Skin epidermis (tissue), 12 donors: ENCODE measurements at regions not wholly inside any gene's neighbourhood (a gene's known extent, or its start where the extent isn't known, plus 50 kb on each side); places are given as distances from the start of the nearest gene placed in this dataset.

Experiments used
- H3K27ac ChIP-seq, 21 experiments: fragments of 200-600 bp; sonication (generic) in 11 of 21; one replicate each; pipeline ENCODE4 v1.5.0; 2020; ENCODE audit warnings: mild to moderate bottlenecking in 3 of 21, inconsistent platforms in 2 of 21, moderate library complexity in 2 of 21
- H3K4me3 ChIP-seq, 7 experiments: fragments of 200-600 bp; sonication (generic) in 2 of 7; one replicate each; pipeline ENCODE4 v1.5.0; 2020; ENCODE audit warnings: inconsistent platforms in 2 of 7, mild to moderate bottlenecking in 2 of 7, moderate library complexity in 1 of 7

- H3K27ac ChIP-seq, result no peak overlapping the region
- no peak overlapping the region for H3K4me3 ChIP-seq
Observed at GRCh38 chr9:12511726-12512125, 181.5 kb upstream of the TYRP1 start.

DNA sequence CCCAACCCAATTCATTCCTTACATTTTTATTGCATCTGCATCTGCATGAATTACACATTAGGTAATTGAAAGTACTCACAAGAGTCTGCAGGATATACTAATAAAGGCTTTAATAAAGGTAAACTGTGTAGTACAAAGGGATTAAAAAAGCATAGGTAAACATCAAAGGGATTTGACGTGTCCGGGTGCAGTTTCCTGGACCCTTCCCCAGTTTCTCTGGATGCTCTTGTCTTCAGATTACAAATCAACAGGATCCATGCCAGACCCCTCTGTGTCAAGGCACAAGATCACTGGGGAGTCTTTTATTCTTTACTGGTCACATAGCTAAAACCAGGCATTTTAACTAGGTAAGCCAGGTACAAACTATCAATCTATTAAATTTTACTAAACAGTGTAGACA lies 177.2 kb upstream of the TYRP1 start:
- no peak overlapping the region for H3K27ac ChIP-seq
- no peak overlapping the region for H3K4me3 ChIP-seq

GRCh38 chr9:12516573-12516972 lies 176.6 kb upstream of the TYRP1 start:
- Histone ChIP-seq H3K27ac (no peak overlapping the region), H3K4me3 (no peak overlapping the region)

GRCh38 chr9:12538842-12539579 lies 154.2 kb upstream of the TYRP1 start:
- Histone ChIP-seq H3K27ac (no peak overlapping the region), H3K4me3 (no peak overlapping the region)

DNA sequence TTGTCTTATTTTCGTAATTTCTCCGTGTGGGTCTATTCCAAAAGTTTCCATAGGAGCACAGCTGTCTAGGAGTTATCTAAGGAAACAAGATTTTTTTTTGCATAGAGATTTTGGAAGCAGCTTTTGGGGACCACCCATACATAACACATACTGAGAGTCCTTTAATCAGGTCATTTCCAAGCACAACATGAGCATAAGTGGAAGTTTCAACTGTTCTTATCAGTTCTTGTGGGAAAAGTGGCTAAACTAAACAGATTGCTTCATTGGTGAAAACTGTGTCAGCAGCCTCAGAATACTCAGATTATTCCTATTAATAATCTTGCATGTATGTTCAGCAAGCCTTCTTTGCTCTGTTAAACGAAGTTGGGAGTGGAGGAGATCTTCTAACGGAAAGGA lies 153.6 kb upstream of the TYRP1 start:
- H3K27ac ChIP-seq, result no peak overlapping the region
- no peak overlapping the region for H3K4me3 ChIP-seq

GRCh38 chr9:12544700-12545099 lies 148.5 kb upstream of the TYRP1 start:
- H3K4me3 ChIP-seq, result no peak overlapping the region
- H3K27ac ChIP-seq, result no peak overlapping the region

GRCh38 chr9:12554636-12555035 lies 138.5 kb upstream of the TYRP1 start:
- H3K4me3 ChIP-seq, result no peak overlapping the region
- no peak overlapping the region for H3K27ac ChIP-seq

- Histone ChIP-seq H3K27ac (no peak overlapping the region), H3K4me3 (no peak overlapping the region)
Observed at GRCh38 chr9:12566404-12567090, 126.6 kb upstream of the TYRP1 start.

DNA sequence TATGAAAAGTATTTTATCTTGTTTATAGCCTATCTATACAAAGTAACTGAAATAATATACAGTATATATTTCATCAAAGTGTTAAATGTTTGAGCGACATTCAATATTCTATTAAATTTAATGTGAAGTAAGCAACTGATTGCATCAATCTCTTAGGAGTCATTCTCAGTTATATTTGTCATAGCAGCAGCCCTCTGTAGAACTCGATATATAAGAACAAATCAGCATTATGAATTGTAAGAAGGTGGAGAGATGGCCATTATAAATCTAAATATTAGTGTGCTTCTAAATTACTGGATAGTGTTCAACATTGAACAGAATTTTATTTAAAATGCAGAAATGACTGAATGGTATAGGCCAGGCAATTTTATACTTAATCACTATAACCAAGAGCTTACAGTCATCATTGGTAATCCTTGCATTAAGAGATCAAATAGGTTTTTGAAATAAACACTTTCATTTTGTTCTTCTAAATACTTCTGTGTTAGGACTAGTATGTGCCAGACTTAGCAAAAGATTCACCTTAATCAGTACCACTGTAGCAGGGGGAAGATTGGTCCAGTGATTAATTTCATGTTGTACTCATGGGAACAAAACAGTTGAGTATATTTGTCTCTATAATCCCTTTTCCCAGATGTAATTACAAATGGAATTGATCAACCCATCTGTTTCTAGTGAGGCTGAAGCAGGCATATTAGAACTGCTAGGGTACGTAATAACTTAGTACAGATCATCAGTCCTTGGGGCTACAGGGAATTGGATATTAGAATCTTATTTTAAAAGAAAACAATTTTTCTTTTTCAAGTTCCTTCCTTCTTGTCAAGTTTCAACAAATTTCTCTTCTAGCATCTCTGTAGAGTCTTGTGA lies 108.3 kb upstream of the TYRP1 start:
- no peak overlapping the region for H3K27ac ChIP-seq
- no peak overlapping the region for H3K4me3 ChIP-seq

GRCh38 chr9:12595400-12595799 lies 97.8 kb upstream of the TYRP1 start:
- H3K27ac ChIP-seq, result no peak overlapping the region

GRCh38 chr9:12604164-12604821 lies 88.9 kb upstream of the TYRP1 start:
- H3K4me3 ChIP-seq, result no peak overlapping the region
- no peak overlapping the region for H3K27ac ChIP-seq

More at GRCh38 chr9:12595400-12595799, 97.8 kb upstream of the TYRP1 start:
- no peak overlapping the region for H3K4me3 ChIP-seq

DNA sequence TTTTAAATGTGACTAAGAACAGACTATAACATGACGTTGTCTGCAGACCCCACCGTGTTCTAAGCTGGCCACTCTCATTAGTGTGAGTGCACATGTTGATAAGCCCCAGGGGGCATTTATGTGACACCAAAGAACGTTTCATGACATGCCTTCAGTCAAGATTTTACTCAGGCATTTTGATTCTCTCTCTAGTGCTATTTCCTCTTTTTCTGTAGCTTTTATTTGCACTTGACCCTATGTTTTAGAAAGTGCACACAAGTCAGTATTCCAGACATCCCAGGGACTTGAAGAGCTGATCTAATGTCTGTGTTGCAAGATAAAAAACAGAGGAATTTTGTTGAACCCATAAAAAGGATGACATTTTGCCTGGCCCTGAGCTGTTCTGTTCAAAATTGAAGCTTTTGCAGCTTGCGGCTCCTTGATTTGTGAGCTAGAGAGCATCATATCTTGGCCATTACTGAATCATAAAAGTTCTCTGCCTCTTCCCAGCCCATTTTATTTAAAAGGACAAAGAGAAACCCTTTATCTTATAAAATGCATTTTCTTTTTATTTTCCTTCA lies 80.9 kb upstream of the TYRP1 start:
- Histone ChIP-seq H3K27ac (no peak overlapping the region), H3K4me3 (no peak overlapping the region)

GRCh38 chr9:12613071-12613470 lies 80.1 kb upstream of the TYRP1 start:
- Histone ChIP-seq H3K4me3 (no peak overlapping the region), H3K27ac (no peak overlapping the region)

DNA sequence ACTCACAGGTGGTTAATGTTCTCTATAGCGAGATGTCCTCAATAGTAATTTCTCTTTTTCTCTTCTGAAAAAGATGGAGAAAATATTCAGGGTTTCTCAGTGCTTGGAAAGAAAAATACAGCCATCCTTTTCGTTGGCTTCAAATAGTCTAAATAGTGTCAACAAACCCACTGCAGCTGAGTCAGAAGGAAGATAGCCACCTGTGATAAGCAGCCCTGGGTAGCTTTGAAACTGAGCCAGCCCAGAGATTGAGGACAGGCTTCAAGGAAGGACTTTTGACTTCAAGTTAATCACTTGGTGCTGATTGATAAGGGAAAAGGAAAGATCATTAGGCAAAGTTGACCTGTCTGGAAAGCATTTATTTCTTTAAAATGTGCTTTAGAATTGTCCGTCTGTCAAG lies 78.7 kb upstream of the TYRP1 start:
- Histone ChIP-seq H3K27ac (no peak overlapping the region), H3K4me3 (no peak overlapping the region)

GRCh38 chr9:12618956-12619355 lies 74.2 kb upstream of the TYRP1 start:
- Histone ChIP-seq H3K27ac (no peak overlapping the region), H3K4me3 (no peak overlapping the region)

GRCh38 chr9:12625844-12626243 lies 67.3 kb upstream of the TYRP1 start:
- H3K4me3 ChIP-seq, result no peak overlapping the region
- H3K27ac ChIP-seq, result no peak overlapping the region

DNA sequence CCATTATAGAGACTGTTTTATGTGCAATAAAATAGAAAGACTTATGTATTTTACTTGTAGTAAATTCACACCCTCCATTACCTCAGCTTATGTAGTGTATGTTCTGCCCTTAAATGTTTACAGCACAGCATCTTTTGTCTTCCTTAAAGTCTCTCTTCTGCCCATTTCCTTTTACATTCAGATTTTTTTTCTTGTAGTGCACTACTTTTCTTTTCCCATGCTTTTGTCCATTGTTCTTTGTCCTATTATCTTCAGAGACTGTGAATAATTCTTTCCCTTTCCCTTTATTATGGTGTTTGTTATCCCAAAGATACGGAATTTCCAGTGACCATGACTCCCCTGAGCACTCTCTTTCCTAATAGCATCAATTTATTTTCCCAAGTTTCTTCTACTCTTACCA lies 66.1 kb upstream of the TYRP1 start:
- H3K4me3 ChIP-seq, result no peak overlapping the region

DNA sequence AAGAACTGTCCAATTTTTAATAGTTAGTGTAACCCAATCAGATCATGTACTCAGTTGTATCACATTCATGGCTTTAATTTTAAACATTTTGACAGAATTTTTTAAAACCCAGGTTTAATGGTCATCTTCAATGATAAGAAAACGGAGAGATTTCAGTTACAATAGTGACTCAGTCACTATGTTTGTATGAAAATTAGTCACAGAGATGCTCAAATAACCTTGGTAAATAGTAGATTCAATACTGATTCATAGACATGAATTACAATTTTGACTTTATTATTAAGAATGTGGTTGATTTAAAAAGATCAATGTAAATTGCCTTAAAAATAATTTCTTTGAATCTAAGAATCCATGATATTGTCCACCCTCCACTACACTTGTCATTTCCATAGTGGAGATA lies 64.6 kb upstream of the TYRP1 start:
- Histone ChIP-seq H3K27ac (no peak overlapping the region), H3K4me3 (no peak overlapping the region)

More for the DNA sequence above, 66.1 kb upstream of the TYRP1 start:
- no peak overlapping the region for H3K27ac ChIP-seq

GRCh38 chr9:12629067-12629466 lies 64.1 kb upstream of the TYRP1 start:
- Histone ChIP-seq H3K27ac (no peak overlapping the region), H3K4me3 (no peak overlapping the region)

DNA sequence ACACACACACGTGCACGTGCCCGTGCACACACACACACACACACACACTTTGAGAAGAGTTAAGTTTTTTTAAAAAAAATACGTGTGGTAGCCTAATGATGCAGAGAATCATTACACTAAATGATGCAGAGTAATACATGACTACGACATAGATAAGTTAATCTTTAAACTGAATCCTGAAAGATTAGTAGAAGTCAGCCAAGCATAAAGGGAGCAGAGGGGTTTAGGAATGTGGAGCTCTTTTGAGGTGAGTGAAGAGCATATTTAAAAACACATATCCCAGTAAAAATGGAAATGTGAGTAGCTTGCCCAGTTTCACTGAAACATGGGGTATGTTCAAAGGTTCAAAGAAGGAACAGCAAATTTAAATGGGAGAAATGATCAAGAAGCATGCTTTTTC lies 61.3 kb upstream of the TYRP1 start:
- Histone ChIP-seq H3K4me3 (no peak overlapping the region), H3K27ac (no peak overlapping the region)
